HG03520 (cell line): ENCODE measurements at regions not wholly inside any gene's neighbourhood (a gene's known extent, or its start where the extent isn't known, plus 50 kb on each side); places are given as distances from the start of the nearest gene placed in this dataset.
"Not testable (repeated sequence)": the region's sequence is repeated elsewhere in the genome, so short reads cannot be mapped to it uniquely, and the experiment has no call there.

Experiments used
- ATAC-seq: cut with Tn5 transposase; IDR thresholded peaks from one replicate; pipeline ENCODE4 v1.9.1; 2021; ENCODE audit warnings: mild to moderate bottlenecking, moderate library complexity; ENCODE audit not compliant: unreplicated experiment

- ATAC-seq = no peak
These were observed 174.7 kb downstream of the MAP2K4 start for GRCh38 chr17:12195418-12195817.

GRCh38 chr17:12201294-12201880 is 180.7 kb downstream of the MAP2K4 start:
- no peak for ATAC-seq

GRCh38 chr17:12209632-12210191 is 189.0 kb downstream of the MAP2K4 start:
- ATAC-seq = no peak

GRCh38 chr17:12220714-12221439 is 200.2 kb downstream of the MAP2K4 start:
- ATAC-seq = not testable (repeated sequence)

- ATAC-seq = no peak
These were observed 201.7 kb downstream of the MAP2K4 start for GRCh38 chr17:12222392-12222791.

- no peak for ATAC-seq
These were observed 206.9 kb downstream of the MAP2K4 start for GRCh38 chr17:12227547-12227946.

GRCh38 chr17:12229335-12229734 is 208.7 kb downstream of the MAP2K4 start:
- no peak for ATAC-seq

GRCh38 chr17:12230481-12231354 is 210.0 kb downstream of the MAP2K4 start:
- ATAC-seq = no peak

- ATAC-seq = no peak
These were observed 210.6 kb downstream of the MAP2K4 start for GRCh38 chr17:12231355-12231682.

- ATAC-seq = not testable (repeated sequence)
These were observed 218.3 kb downstream of the MAP2K4 start for GRCh38 chr17:12239021-12239420.

- ATAC-seq = no peak
These were observed 221.8 kb downstream of the MAP2K4 start for GRCh38 chr17:12242345-12242954.

- no peak for ATAC-seq
These were observed 227.1 kb downstream of the MAP2K4 start for GRCh38 chr17:12247761-12248160.

- no peak for ATAC-seq
These were observed 230.3 kb downstream of the MAP2K4 start for GRCh38 chr17:12250973-12251372.

GRCh38 chr17:12252462-12252861 is 231.8 kb downstream of the MAP2K4 start:
- no peak for ATAC-seq

- ATAC-seq = no peak
These were observed 233.8 kb downstream of the MAP2K4 start for GRCh38 chr17:12254460-12254859.

GRCh38 chr17:12256380-12256995 is 235.8 kb downstream of the MAP2K4 start:
- ATAC-seq = no peak

GRCh38 chr17:12257176-12257575 is 236.5 kb downstream of the MAP2K4 start:
- no peak for ATAC-seq

- ATAC-seq = no peak
These were observed 240.7 kb downstream of the MAP2K4 start for GRCh38 chr17:12261354-12261753.

GRCh38 chr17:12269751-12270150 is 249.1 kb downstream of the MAP2K4 start:
- ATAC-seq = no peak

- ATAC-seq = no peak
These were observed 257.1 kb downstream of the MAP2K4 start for GRCh38 chr17:12277827-12278226.

- ATAC-seq = no peak
These were observed 261.4 kb downstream of the MAP2K4 start for GRCh38 chr17:12282056-12282455.
